ENCODE measurements at regions not wholly inside any gene's neighbourhood (a gene's known extent, or its start where the extent isn't known, plus 50 kb on each side); places are given as distances from the start of the nearest gene placed in this dataset.

GRCh38 chr11:92625894-92626293 is 343.6 kb upstream of the MTNR1B start:
- Histone ChIP-seq H3K9me3 (ENCODE audit: control insufficient read depth, low read depth, low read length) (no peaks in the 10 kb centered on the region), H3K4me1 (ENCODE audit: control insufficient read depth, extremely low read depth, insufficient read depth, low read length) (no peaks in the 10 kb centered on the region), H3K4me2 (ENCODE audit: control insufficient read depth, extremely low read depth, insufficient read depth, low read depth, low read length) (no peak overlapping the region), H2AFZ (ENCODE audit: control insufficient read depth, low read length) (no peak overlapping the region), H3K79me2 (ENCODE audit: control insufficient read depth, insufficient read depth, low read length) (no peaks in the 10 kb centered on the region), H3K27me3 (ENCODE audit: control insufficient read depth, extremely low read depth, insufficient read depth, low read length) (no peaks in the 10 kb centered on the region), H3K27ac (ENCODE audit: control insufficient read depth, insufficient read depth, low read length) (no peak overlapping the region), H3K4me3 (ENCODE audit: control insufficient read depth in 2 of 3, extremely low read depth in 1 of 3, insufficient read depth in 2 of 3, low read depth in 1 of 3, low read length in 3 of 3) (no peak overlapping the region), H3K9me1 (ENCODE audit: control insufficient read depth, extremely low read depth, insufficient read depth, low read length) (no peaks in the 10 kb centered on the region), H3K36me3 (ENCODE audit: control insufficient read depth in 2 of 2, extremely low read depth in 1 of 2, insufficient read depth in 2 of 2, low read length in 2 of 2) (no peaks in the 10 kb centered on the region), H4K20me1 (ENCODE audit: control insufficient read depth, extremely low read depth, insufficient read depth, low read length) (no peaks in the 10 kb centered on the region), H3K9ac (ENCODE audit: control insufficient read depth, extremely low read depth, insufficient read depth, low read length) (no peak overlapping the region)
- DNase-seq (ENCODE audit: low read depth, low spot score) (no peak), FAIRE-seq (no peak)
- TF ChIP-seq EZH2 (IDR thresholded peaks at IDR 0.05; ENCODE audit: low read length), result no peak
- no peak for TF ChIP-seq CTCF (optimal IDR thresholded peaks at IDR 0.05 in 1 of 3, IDR thresholded peaks at IDR 0.05 in 1 of 3, conservative IDR thresholded peaks at IDR 0.05 in 1 of 3; ENCODE audit: extremely low read depth in 1 of 3, insufficient read depth in 2 of 3, low read length in 3 of 3)
- dilution Hi-C loops (cut with MboI; ENCODE audit: extremely low pct_ligation_motif_present, low sequenced_read_pairs), result no loop called here

GRCh38 chr11:92626624-92627023 is 342.8 kb upstream of the MTNR1B start:
- H3K27ac ChIP-seq (ENCODE audit: control insufficient read depth, insufficient read depth, low read length), result no peak overlapping the region
- FAIRE-seq, result no peak
- TF ChIP-seq CTCF (optimal IDR thresholded peaks at IDR 0.05 in 1 of 3, IDR thresholded peaks at IDR 0.05 in 1 of 3, conservative IDR thresholded peaks at IDR 0.05 in 1 of 3; ENCODE audit: extremely low read depth in 1 of 3, insufficient read depth in 2 of 3, low read length in 3 of 3) (no peak), EZH2 (IDR thresholded peaks at IDR 0.05; ENCODE audit: low read length) (no peak)

More at GRCh38 chr11:92626624-92627023, 342.8 kb upstream of the MTNR1B start:
- Histone ChIP-seq H3K4me3 (ENCODE audit: control insufficient read depth in 2 of 3, extremely low read depth in 1 of 3, insufficient read depth in 2 of 3, low read depth in 1 of 3, low read length in 3 of 3) (no peak overlapping the region), H3K9ac (ENCODE audit: control insufficient read depth, extremely low read depth, insufficient read depth, low read length) (no peak overlapping the region), H3K79me2 (ENCODE audit: control insufficient read depth, insufficient read depth, low read length) (no peaks in the 10 kb centered on the region), H3K9me3 (ENCODE audit: control insufficient read depth, low read depth, low read length) (no peaks in the 10 kb centered on the region), H4K20me1 (ENCODE audit: control insufficient read depth, extremely low read depth, insufficient read depth, low read length) (no peaks in the 10 kb centered on the region), H3K36me3 (ENCODE audit: control insufficient read depth in 2 of 2, extremely low read depth in 1 of 2, insufficient read depth in 2 of 2, low read length in 2 of 2) (no peaks in the 10 kb centered on the region), H3K9me1 (ENCODE audit: control insufficient read depth, extremely low read depth, insufficient read depth, low read length) (no peaks in the 10 kb centered on the region), H3K27me3 (ENCODE audit: control insufficient read depth, extremely low read depth, insufficient read depth, low read length) (no peaks in the 10 kb centered on the region), H3K4me1 (ENCODE audit: control insufficient read depth, extremely low read depth, insufficient read depth, low read length) (no peaks in the 10 kb centered on the region), H3K4me2 (ENCODE audit: control insufficient read depth, extremely low read depth, insufficient read depth, low read depth, low read length) (no peak overlapping the region), H2AFZ (ENCODE audit: control insufficient read depth, low read length) (no peak overlapping the region)
- dilution Hi-C loops (cut with MboI; ENCODE audit: extremely low pct_ligation_motif_present, low sequenced_read_pairs), result no loop called here
- DNase-seq (ENCODE audit: low read depth, low spot score), result no peak

Data from keratinocyte (primary cell).